HG03139 (cell line): ENCODE measurements at regions not wholly inside any gene's neighbourhood (a gene's known extent, or its start where the extent isn't known, plus 50 kb on each side); places are given as distances from the start of the nearest gene placed in this dataset.
"Not testable (repeated sequence)": the region's sequence is repeated elsewhere in the genome, so short reads cannot be mapped to it uniquely, and the experiment has no call there.

Experiments used
- ATAC-seq: cut with Tn5 transposase; IDR thresholded peaks from one replicate; pipeline ENCODE4 v1.9.1; 2021; ENCODE audit not compliant: unreplicated experiment

DNA sequence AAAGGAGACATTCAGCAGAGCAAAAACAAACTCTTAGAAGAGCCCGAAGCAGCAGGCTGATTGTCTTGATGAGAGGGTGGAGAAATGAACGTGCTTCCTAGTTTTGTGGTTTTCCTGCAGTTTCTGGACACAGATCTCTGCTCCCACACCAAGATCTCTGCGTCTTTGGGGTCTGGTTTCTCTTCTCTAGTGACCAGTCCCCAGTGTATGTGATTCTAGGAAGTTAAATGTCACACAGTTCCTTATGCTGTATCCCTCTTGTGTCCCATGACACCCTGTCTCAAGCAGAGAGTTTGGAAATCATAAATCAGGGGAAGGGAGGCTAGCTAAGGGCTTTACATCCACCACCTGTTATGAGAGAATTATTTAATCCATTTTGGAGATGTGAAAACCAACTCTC, 55.4 kb upstream of the KLF14 start:
- no peak for ATAC-seq

- no peak for ATAC-seq
Measured at GRCh38 chr7:130791746-130792145, 57.7 kb upstream of the KLF14 start.

DNA sequence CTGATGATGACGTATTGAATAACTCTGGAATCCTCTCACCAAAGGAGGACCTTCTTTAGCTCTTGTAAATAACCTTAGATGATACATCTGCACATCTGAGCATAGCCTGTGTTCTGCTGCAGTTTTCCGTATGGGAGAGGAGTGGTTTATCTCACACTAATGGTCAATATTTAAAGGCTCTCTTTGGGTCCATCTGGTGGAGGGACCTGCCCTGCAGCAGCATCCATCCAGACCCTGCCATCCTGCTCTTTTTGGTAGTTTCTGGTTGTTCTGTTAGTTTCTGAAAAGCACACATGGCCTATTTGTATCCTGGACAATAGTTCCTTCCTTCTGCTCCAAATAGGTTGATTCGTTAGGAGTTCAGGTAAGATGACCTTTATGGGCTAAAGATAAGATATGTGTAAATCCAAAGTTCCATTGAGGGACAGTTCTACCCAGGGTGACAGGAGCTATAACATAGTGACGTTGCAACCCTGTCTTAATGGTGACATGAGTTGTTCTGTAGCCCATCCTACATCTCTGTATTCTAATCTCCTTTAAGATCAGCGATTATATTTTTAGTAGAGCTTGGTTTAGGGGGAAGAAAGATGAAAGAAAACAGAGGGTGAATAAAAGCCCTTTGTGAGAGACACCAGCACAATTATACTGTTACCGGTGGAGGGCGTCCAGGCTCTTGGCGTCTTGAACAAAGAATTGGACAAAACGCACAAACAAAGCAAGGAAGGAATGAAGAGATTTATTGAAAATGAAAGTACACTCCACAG, 60.0 kb upstream of the KLF14 start:
- ATAC-seq = no peak

- no peak for ATAC-seq
Measured at GRCh38 chr7:130794619-130794922, 60.6 kb upstream of the KLF14 start.

DNA sequence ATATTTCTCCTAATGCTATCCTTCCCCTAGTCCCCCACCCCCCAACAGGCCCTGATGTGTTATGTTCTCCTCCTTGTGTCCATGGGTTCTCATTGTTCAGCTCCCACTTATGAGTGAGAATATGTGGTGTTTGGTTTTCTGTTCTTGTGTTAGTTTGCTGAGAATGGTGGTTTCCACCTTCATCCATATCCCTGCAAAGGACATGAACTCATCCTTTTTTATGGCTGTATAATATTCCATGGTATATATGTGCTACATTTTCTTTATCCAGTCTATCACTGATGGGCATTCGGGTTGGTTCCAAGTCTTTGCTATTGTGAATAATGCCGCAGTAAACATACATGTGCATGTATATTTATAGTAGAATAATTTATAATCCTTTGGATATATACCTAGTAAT, 62.4 kb upstream of the KLF14 start:
- ATAC-seq = not testable (repeated sequence)

DNA sequence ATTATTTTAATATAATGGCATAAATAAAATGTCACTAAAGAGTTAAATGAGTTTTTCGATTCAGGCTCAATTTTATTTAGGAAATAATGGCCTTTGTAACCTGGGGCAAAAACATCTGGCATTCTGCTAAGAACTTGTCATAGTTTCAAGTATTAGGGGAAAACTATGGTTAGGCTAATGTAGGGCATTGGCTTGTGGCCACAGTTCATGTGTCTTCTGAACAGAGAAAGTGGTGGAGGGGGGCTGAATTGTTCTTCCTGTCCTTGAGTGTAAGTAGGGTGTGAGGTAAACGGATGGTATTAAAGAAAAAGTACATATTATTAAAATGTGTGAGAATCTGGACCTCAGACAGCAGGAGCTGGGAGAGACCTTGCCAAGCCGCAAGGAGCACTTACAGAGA, 69.1 kb upstream of the KLF14 start:
- ATAC-seq = no peak

DNA sequence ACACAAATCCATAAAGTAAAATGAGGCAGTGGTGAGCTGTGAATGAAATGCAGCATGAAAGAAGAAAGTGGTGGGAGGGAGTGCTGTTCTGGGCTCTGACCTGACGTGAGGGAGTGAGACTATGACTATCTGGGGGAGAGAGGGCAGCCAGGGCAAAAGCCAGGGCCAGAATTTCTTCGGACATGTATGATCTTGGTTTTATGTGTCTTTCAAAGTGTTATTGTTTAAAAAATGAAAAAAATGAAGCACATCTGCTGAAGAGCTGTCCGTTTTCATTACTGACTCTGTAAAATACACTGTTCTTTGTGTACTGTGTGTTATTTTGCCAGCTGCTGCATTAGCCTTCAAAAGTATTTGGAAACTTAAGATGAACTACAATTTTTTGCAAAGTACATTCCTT, 70.2 kb upstream of the KLF14 start:
- no peak for ATAC-seq

DNA sequence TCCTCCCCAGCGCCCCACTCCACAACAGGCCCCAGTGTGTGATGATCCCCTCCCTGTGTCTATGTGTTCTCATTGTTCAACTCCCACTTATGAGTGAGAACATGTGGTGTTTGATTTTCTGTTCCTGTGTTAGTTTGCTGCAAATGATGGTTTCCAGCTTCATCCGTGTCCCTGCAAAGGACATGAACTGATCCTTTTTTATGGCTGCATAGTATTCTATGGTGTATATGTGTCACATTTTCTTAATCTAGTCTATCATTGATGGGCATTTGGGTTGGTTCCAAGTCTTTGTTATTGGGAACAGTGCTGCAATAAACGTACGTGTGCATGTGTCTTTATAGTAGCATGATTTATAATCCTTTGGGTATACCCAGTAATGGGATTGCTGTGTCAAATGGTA, 78.8 kb upstream of the KLF14 start:
- ATAC-seq = not testable (repeated sequence)

DNA sequence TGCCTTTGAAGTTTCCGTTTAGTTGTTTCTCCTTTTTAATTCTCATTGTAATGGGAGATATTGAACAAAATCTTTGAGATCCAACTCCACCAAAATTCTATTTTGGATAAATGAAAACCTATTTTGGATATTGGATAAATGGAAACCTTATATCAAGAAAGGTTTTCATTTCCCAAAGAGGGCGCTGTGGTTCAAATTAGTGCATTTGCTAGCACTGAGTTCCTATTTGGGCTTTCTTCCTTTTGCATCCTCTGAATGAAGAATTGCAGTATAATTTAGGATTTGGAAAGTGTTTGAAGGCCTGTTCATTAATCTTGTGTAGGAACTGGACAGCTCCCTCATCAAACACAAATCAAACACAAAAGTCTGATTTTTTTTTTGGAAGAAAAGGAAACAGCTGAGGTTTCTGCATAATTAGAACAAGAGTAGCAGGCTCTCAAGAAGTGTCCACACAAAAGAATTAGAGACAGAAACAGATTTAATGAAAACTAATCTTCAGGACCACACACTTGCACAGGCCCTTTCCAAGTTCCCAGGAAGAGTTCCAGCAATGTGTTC, 80.8 kb upstream of the KLF14 start:
- no peak for ATAC-seq

DNA sequence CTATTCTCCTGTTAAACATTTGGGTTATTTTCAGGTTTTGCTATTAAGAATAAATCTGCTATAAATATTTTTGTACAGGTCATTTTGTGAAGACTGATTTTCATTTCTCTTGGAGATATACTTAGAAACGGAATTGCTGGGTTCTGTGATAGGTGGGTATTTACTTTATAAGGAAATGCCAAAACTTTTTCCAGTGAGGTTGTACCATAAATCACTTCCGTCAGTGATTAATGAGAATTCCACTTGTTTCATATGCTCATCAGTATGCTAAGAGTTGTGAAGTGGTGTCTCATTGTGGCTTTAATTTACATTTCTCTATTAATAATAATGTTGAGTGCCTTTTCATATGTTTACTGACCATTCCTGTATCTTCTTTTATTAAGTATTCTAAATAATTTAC, 84.0 kb upstream of the KLF14 start:
- ATAC-seq = no peak

GRCh38 chr7:130821864-130822263, 87.9 kb upstream of the KLF14 start:
- ATAC-seq = no peak

GRCh38 chr7:130822642-130823041, 88.6 kb upstream of the KLF14 start:
- no peak for ATAC-seq

GRCh38 chr7:130823060-130823459, 89.1 kb upstream of the KLF14 start:
- ATAC-seq = no peak

DNA sequence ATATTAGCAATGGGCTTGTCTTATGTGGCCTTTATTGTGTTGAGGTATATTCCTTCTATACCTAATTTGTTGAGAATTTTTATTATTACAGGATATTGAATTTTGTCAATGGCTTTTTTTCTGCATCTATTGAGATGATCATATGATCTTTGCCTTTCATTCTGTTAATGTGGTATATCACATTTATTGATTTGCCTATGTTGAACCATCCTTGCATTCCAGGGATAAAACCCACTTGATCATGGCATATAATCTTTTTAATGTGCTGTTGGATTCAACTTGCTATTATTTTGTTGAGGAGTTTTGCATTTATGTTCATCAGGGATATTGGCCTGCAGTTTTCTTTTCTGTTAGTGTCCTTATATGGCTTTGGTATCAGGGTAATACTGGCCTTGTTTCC, 91.8 kb upstream of the KLF14 start:
- no peak for ATAC-seq

DNA sequence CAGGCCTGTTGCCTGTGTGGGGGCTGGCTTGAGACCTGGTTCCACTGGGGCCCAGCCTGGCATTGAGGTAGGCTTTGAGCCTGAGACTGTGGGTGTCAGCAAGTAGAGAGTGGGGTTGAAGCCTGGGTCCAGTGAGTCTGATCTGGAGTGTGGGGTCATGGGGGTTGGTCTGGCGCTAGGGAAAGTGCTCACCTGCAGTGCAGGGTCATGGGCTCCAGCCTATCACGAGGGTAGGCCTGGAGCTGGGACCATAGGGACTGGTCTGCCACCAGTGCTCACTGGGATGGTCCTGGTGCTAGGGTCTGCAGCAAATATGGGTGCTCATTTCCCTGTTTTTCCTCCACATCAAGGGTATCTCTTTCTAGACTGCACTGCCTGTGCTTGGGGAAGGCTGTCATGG, 95.4 kb upstream of the KLF14 start:
- ATAC-seq = no peak

DNA sequence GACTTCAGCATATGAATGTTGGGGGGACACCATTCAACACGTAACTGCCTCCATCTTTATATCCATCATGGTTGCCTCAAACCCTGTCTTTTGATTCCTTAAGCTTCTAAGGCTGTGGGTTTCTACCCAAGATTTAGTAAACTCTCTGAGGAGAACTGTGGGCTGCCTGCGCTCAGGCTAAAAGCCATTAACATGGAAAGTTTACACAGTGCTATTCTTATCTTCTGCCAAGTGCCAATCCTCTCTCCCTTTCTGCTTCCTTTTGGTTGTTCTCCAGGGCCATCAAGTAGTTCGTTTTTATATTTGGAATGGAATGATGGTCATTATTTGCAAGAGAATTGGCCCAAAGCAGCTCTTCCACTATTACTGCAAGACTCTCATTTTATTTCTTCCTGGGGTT, 97.3 kb upstream of the KLF14 start:
- no peak for ATAC-seq

GRCh38 chr7:130831817-130832481, 97.9 kb upstream of the KLF14 start:
- ATAC-seq = no peak

GRCh38 chr7:130838738-130839137, 104.7 kb upstream of the KLF14 start:
- no peak for ATAC-seq

- no peak for ATAC-seq
Measured at GRCh38 chr7:130840599-130840998, 106.6 kb upstream of the KLF14 start.

DNA sequence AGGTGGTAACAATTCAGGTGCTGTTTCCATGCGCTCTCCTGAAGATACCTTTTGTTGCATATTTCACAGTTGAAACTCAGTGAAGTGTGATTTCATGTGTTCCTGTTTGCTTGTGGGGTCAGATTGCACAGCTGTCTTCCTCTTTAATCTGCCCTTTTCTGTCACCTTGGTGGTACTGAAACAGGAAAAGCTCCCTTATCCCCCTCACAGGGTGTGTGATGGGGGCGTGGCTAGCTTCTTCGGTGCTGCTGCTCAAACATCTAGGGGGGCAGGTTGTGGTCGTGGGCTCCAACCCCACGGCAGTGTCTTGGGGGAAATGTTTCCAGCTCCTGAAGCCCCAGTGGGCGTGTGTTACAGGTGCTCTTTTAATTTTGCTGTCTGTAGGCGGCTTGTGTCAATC, 107.4 kb upstream of the KLF14 start:
- no peak for ATAC-seq

DNA sequence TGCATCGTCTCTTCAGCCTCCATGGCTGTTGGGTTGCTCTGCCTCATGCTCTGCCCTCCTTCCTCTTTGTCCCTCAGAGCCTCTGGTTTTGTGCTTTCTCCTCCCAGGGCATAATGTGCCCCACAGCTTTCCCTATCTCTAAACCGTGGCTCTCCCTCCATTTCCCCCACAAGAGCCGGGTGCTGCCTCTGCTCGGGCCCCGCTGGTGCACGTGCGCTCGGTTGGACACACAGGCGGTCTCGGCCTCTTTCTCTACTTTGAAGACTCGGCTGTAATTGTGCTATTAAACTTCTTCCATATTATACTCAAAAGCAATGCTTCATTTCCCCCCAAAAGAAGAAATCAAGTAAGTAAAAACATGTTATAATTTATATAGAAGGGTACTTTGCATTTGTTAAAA, 109.7 kb upstream of the KLF14 start:
- ATAC-seq = no peak

DNA sequence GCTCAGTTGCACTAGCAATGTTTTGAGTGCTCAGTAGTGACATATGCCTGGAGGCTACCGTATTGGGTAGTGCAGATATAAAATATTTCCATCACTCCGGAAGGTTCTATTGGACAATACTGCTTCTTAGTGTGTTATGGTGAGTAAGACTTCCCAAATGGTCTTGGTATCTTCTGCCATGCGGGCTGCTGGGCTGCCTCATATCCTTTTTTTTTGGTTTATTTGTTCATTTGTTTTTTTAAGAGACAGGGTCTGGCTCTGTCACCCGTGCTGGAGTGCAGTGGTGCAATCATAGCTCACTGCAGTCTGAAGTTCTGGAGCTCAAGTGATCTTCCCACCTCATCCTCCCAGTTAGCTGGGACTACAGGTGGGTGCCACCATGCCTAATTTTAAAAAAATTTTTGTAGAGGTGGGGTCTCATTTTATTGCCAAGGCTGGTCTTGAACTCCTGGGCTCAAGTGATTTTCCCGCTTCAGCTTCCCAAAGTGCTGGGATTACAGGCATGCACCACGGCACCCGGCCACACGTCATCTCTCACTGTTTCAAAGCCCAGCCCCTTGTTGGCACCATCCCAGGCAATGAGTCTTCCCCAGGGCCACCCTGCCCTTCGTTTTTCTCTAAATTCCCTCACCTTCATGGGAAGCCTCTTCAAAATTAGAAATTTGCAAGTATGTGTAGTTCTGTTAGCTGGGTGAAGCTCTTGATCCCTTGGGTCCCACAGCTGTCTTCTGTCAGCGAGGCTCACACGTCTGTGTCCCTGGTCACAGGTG, 111.0 kb upstream of the KLF14 start:
- no peak for ATAC-seq
